ENCODE measurements at regions not wholly inside any gene's neighbourhood (a gene's known extent, or its start where the extent isn't known, plus 50 kb on each side); places are given as distances from the start of the nearest gene placed in this dataset.
"Not testable (repeated sequence)": the region's sequence is repeated elsewhere in the genome, so short reads cannot be mapped to it uniquely, and the experiment has no call there.

GRCh38 chr12:115285429-115285828, 601.5 kb upstream of the TBX3 start:
- TF ChIP-seq, protein P1, sequence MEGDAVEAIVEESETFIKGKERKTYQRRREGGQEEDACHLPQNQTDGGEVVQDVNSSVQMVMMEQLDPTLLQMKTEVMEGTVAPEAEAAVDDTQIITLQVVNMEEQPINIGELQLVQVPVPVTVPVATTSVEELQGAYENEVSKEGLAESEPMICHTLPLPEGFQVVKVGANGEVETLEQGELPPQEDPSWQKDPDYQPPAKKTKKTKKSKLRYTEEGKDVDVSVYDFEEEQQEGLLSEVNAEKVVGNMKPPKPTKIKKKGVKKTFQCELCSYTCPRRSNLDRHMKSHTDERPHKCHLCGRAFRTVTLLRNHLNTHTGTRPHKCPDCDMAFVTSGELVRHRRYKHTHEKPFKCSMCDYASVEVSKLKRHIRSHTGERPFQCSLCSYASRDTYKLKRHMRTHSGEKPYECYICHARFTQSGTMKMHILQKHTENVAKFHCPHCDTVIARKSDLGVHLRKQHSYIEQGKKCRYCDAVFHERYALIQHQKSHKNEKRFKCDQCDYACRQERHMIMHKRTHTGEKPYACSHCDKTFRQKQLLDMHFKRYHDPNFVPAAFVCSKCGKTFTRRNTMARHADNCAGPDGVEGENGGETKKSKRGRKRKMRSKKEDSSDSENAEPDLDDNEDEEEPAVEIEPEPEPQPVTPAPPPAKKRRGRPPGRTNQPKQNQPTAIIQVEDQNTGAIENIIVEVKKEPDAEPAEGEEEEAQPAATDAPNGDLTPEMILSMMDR (IDR thresholded peaks at IDR 0.05), result not testable (repeated sequence)
- not testable (repeated sequence) for TF ChIP-seq POLR2AphosphoS5 (IDR thresholded peaks at IDR 0.05)
